Caco-2 (cell line): ENCODE measurements at regions not wholly inside any gene's neighbourhood (a gene's known extent, or its start where the extent isn't known, plus 50 kb on each side); places are given as distances from the start of the nearest gene placed in this dataset.

Experiments
- BruUV-seq: library from RNA; stranded (reverse); fragments of 400-500 nt; replicated peaks from 2 replicates; lab custom pipeline; 2021; lab: Mats Ljungman, UMichigan
- CTCF ChIA-PET: fragments of 300-600 bp; sonication (Branson Sonifier 250); formaldehyde crosslinking; loops from one replicate; lab custom pipeline; 2022; ENCODE audit warnings: antibody characterized with exemption; lab: Charles Lee
- POLR2A ChIA-PET: fragments of 300-600 bp; sonication (Branson Sonifier 250); formaldehyde crosslinking; loops from one replicate; lab custom pipeline; 2022; ENCODE audit warnings: antibody characterized with exemption; lab: Charles Lee
- DNase-seq, 2 experiments: peaks; one replicate each; pipeline versions ENCODE4 v3.0.0 to v3.0.0-alpha.2; 2020 to 2022
- H3K27me3 ChIP-seq: replicated peaks from 2 replicates; pipeline ENCODE4 v1.6.0; 2011; ENCODE audit warnings: low read length; ENCODE audit not compliant: control insufficient read depth, insufficient read depth
- H3K36me3 ChIP-seq: 2 replicates; pipeline ENCODE4 v1.5.1; 2011; ENCODE audit warnings: low read length; ENCODE audit not compliant: control insufficient read depth, insufficient read depth
- H3K4me1 ChIP-seq: fragments of 250-450 bp; sonication (Bioruptor Pico); 2 replicates; pipeline ENCODE4 v1.5.1; 2020; ENCODE audit warnings: mild to moderate bottlenecking
- H3K4me3 ChIP-seq: 2 replicates; pipeline ENCODE4 v1.5.1; 2011; ENCODE audit warnings: low read depth, mild to moderate bottlenecking, control low read depth, low read length
- H3K9me3 ChIP-seq: fragments of 250-450 bp; sonication (Bioruptor Pico); 2 replicates; pipeline ENCODE4 v1.5.1; 2020; ENCODE audit warnings: mild to moderate bottlenecking, moderate library complexity
- H3K27ac Mint-ChIP-seq: one replicate; pipeline ENCODE4 v1.8.0; 2022; ENCODE audit warnings: mixed read lengths; ENCODE audit not compliant: unreplicated experiment
- H3K27me3 Mint-ChIP-seq: one replicate; pipeline ENCODE4 v1.8.0; 2022; ENCODE audit warnings: mixed read lengths; ENCODE audit not compliant: insufficient read depth, unreplicated experiment
- H3K36me3 Mint-ChIP-seq: one replicate; pipeline ENCODE4 v1.8.0; 2022; ENCODE audit warnings: mild to moderate bottlenecking, mixed read lengths; ENCODE audit not compliant: insufficient read depth, unreplicated experiment
- H3K4me1 Mint-ChIP-seq: one replicate; pipeline ENCODE4 v1.8.0; 2022; ENCODE audit warnings: low read depth, mixed read lengths; ENCODE audit not compliant: unreplicated experiment
- H3K4me3 Mint-ChIP-seq: one replicate; pipeline ENCODE4 v1.8.0; 2022; ENCODE audit warnings: mild to moderate bottlenecking, moderate library complexity, mixed read lengths; ENCODE audit not compliant: unreplicated experiment
- H3K9me3 Mint-ChIP-seq: one replicate; pipeline ENCODE4 v1.8.0; 2022; ENCODE audit warnings: mixed read lengths; ENCODE audit not compliant: unreplicated experiment
- intact Hi-C: fragments of 100-400 bp; cut with micrococcal nuclease; formaldehyde crosslinking; loops from one replicate; pipeline ENCODE4 v1.10.0; 2022; ENCODE audit not compliant: unreplicated experiment
- TF ChIP-seq, protein P1 (sequence below), 2 experiments: fragments of 200-600 bp in 1 of 2; IDR thresholded peaks; 1 replicate in 1 of 2; 2 replicates in 1 of 2; pipeline versions ENCODE4 v1.5.1 to v1.8.0; 2011 to 2022; ENCODE audit warnings: antibody characterized with exemption in 1 of 2, control low read depth in 1 of 2, inconsistent platforms in 1 of 2, low read depth in 1 of 2, low read length in 1 of 2, mild to moderate bottlenecking in 1 of 2, moderate library complexity in 1 of 2; ENCODE audit not compliant: insufficient read depth in 1 of 2, severe bottlenecking in 1 of 2, unreplicated experiment in 1 of 2

DNA sequence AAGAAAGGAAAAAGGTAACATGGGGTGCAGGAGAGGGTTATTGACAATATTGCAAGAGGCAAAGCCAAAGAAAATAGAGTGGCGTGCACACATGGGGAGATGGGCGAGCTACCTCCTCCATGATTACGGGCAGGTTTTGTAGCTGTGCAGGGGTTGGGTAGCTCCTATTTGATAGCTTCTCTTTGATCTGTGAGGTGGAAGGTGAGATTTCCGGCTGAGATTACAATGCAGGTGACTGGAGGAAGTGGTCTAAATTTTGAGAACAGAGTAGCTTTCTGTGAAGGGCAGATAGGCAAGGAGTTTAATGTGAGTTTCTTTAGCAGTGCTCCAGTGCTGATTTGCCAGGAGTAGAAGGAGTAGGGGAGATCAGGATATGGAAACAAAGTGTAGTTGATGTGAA is 263.4 kb downstream of the PLA2G4A start:
- Mint-ChIP-seq H3K27ac (no peak overlapping the region), H3K36me3 (peaks cover 5% of the 10 kb centered on the region), H3K27me3 (peaks cover 6% of the 10 kb centered on the region), H3K4me1 (no peaks in the 10 kb centered on the region), H3K9me3 (no peaks in the 10 kb centered on the region), H3K4me3 (no peak overlapping the region)
- Histone ChIP-seq H3K4me3 (no peak overlapping the region), H3K9me3 (no peaks in the 10 kb centered on the region), H3K4me1 (no peaks in the 10 kb centered on the region), H3K27me3 (no peaks in the 10 kb centered on the region), H3K36me3 (no peaks in the 10 kb centered on the region)
- TF ChIP-seq, protein P1, sequence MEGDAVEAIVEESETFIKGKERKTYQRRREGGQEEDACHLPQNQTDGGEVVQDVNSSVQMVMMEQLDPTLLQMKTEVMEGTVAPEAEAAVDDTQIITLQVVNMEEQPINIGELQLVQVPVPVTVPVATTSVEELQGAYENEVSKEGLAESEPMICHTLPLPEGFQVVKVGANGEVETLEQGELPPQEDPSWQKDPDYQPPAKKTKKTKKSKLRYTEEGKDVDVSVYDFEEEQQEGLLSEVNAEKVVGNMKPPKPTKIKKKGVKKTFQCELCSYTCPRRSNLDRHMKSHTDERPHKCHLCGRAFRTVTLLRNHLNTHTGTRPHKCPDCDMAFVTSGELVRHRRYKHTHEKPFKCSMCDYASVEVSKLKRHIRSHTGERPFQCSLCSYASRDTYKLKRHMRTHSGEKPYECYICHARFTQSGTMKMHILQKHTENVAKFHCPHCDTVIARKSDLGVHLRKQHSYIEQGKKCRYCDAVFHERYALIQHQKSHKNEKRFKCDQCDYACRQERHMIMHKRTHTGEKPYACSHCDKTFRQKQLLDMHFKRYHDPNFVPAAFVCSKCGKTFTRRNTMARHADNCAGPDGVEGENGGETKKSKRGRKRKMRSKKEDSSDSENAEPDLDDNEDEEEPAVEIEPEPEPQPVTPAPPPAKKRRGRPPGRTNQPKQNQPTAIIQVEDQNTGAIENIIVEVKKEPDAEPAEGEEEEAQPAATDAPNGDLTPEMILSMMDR (IDR thresholded peaks at IDR 0.05; ENCODE audit: insufficient read depth in 1 of 2, low read depth in 1 of 2, low read length in 1 of 2, severe bottlenecking in 1 of 2, unreplicated experiment in 1 of 2), result no peak
- BruUV-seq, result no TSS peak
- intact Hi-C loops, result no loop called here
- DNase-seq, result no peak
- ChIA-PET CTCF (no interaction called here), POLR2A (no interaction called here)

GRCh38 chr1:187096689-187097088 is 267.9 kb downstream of the PLA2G4A start:
- H3K4me1 Mint-ChIP-seq, result no peaks in the 10 kb centered on the region
- Histone ChIP-seq H3K27me3 (no peaks in the 10 kb centered on the region), H3K9me3 (no peaks in the 10 kb centered on the region), H3K4me1 (no peaks in the 10 kb centered on the region), H3K4me3 (no peak overlapping the region), H3K36me3 (no peaks in the 10 kb centered on the region)
- intact Hi-C loops, result no loop called here
- H3K9me3 Mint-ChIP-seq, result no peaks in the 10 kb centered on the region
- H3K27ac Mint-ChIP-seq, result no peak overlapping the region
- no TSS peak for BruUV-seq
- TF ChIP-seq, protein P1 (IDR thresholded peaks at IDR 0.05; ENCODE audit: insufficient read depth in 1 of 2, low read depth in 1 of 2, low read length in 1 of 2, severe bottlenecking in 1 of 2, unreplicated experiment in 1 of 2), result no peak
- H3K36me3 Mint-ChIP-seq, result peaks cover 4% of the 10 kb centered on the region
- DNase-seq, result no peak
- ChIA-PET CTCF (no interaction called here), POLR2A (no interaction called here)
- H3K4me3 Mint-ChIP-seq, result no peak overlapping the region
- H3K27me3 Mint-ChIP-seq, result peaks cover 6% of the 10 kb centered on the region

- TF ChIP-seq, protein P1 (IDR thresholded peaks at IDR 0.05; ENCODE audit: insufficient read depth in 1 of 2, low read depth in 1 of 2, low read length in 1 of 2, severe bottlenecking in 1 of 2, unreplicated experiment in 1 of 2), result no peak
These were observed 281.6 kb downstream of the PLA2G4A start for GRCh38 chr1:187110351-187110750.

More at GRCh38 chr1:187110351-187110750, 281.6 kb downstream of the PLA2G4A start:
- ChIA-PET CTCF (no interaction called here), POLR2A (no interaction called here)
- H3K27me3 Mint-ChIP-seq, result no peaks in the 10 kb centered on the region
- H3K9me3 Mint-ChIP-seq, result no peaks in the 10 kb centered on the region
- intact Hi-C loops, result no loop called here
- no peak overlapping the region for H3K27ac Mint-ChIP-seq
- no peak overlapping the region for H3K4me3 Mint-ChIP-seq
- Histone ChIP-seq H3K36me3 (no peaks in the 10 kb centered on the region), H3K4me1 (no peaks in the 10 kb centered on the region), H3K4me3 (no peak overlapping the region), H3K27me3 (no peaks in the 10 kb centered on the region), H3K9me3 (no peaks in the 10 kb centered on the region)
- BruUV-seq, result no TSS peak
- no peaks in the 10 kb centered on the region for H3K36me3 Mint-ChIP-seq
- no peaks in the 10 kb centered on the region for H3K4me1 Mint-ChIP-seq
- DNase-seq, result no peak
